Suprapubic skin (tissue), 4 donors: ENCODE measurements at regions not wholly inside any gene's neighbourhood (a gene's known extent, or its start where the extent isn't known, plus 50 kb on each side); places are given as distances from the start of the nearest gene placed in this dataset.

ENCODE experiments used
- DNase-seq, 2 donors: peaks; one replicate each; pipeline ENCODE4 v3.0.0-alpha.2; 2019; ENCODE audit warnings: low spot score in 2 of 2
- H3K27ac ChIP-seq: fragments of 200-600 bp; sonication (generic); one replicate; pipeline ENCODE4 v1.5.1; 2019
- H3K27me3 ChIP-seq: fragments of 200-600 bp; sonication (generic); one replicate; pipeline ENCODE4 v1.5.1; 2019
- H3K36me3 ChIP-seq: fragments of 200-600 bp; sonication (generic); one replicate; pipeline ENCODE4 v1.5.1; 2019
- H3K4me1 ChIP-seq: fragments of 200-600 bp; sonication (generic); one replicate; pipeline ENCODE4 v1.5.1; 2019
- H3K4me3 ChIP-seq: fragments of 200-600 bp; sonication (generic); one replicate; pipeline ENCODE4 v1.5.1; 2019; ENCODE audit warnings: mild to moderate bottlenecking
- H3K9me3 ChIP-seq: fragments of 200-600 bp; sonication (generic); one replicate; pipeline ENCODE4 v1.5.1; 2019
- CTCF ChIP-seq, 2 donors: fragments of 200-600 bp in 1 of 2; fragments of 450-650 bp in 1 of 2; sonication (generic) in 1 of 2; IDR thresholded peaks; one replicate each; pipeline ENCODE4 v1.5.1; 2016 to 2019; ENCODE audit warnings: antibody characterized with exemption in 2 of 2, mild to moderate bottlenecking in 1 of 2, moderate library complexity in 1 of 2
- EP300 ChIP-seq: sonication (generic); formaldehyde crosslinking; IDR thresholded peaks from one replicate; pipeline ENCODE4 v1.6.1; 2017; ENCODE audit warnings: antibody characterized with exemption
- POLR2A ChIP-seq, 2 donors: fragments of 450-650 bp; IDR thresholded peaks; one replicate each; pipeline ENCODE4 v1.6.1; 2017; ENCODE audit warnings: antibody characterized with exemption in 2 of 2, mild to moderate bottlenecking in 2 of 2, moderate library complexity in 2 of 2
- POLR2AphosphoS5 ChIP-seq, 3 donors: sonication (generic); formaldehyde crosslinking; IDR thresholded peaks; one replicate each; pipeline ENCODE4 v1.6.1; 2017; ENCODE audit warnings: antibody characterized with exemption in 3 of 3
- WGBS: methylation state at CpG from one replicate; pipeline ENCODE4 v1.1.5; 2018; 5-methylcytosine and 5-hydroxymethylcytosine counted together

GRCh38 chr9:135268981-135269380 is 181.5 kb downstream of the OLFM1 start:
- Histone ChIP-seq H3K36me3 (no peaks in the 10 kb centered on the region), H3K27me3 (peaks cover 76% of the 10 kb centered on the region)
- WGBS: no CpG with 5 or more reads among the region's 6 CpGs

GRCh38 chr9:135269912-135270830 is 182.7 kb downstream of the OLFM1 start:
- 72% methylated on average over 20 of the region's 20 CpGs for WGBS
- no peak overlapping the region for H3K4me3 ChIP-seq
- H3K9me3 ChIP-seq: no peaks in the 10 kb centered on the region
- TF ChIP-seq POLR2A (IDR thresholded peaks at IDR 0.05) (no peak), EP300 (no peak)
- peaks cover 72% of the 10 kb centered on the region for H3K27me3 ChIP-seq
- no peaks in the 10 kb centered on the region for H3K36me3 ChIP-seq
- H3K4me1 ChIP-seq: no peaks in the 10 kb centered on the region
- no peak for DNase-seq
- no peak overlapping the region for H3K27ac ChIP-seq

More at GRCh38 chr9:135268981-135269380, 181.5 kb downstream of the OLFM1 start:
- H3K4me1 ChIP-seq: no peaks in the 10 kb centered on the region
- no peak overlapping the region for H3K4me3 ChIP-seq
- no peaks in the 10 kb centered on the region for H3K9me3 ChIP-seq
- TF ChIP-seq EP300 (no peak), CTCF (IDR thresholded peaks at IDR 0.05) (no peak), POLR2A (IDR thresholded peaks at IDR 0.05) (no peak), POLR2AphosphoS5 (IDR thresholded peaks at IDR 0.05) (no peak)
- no peak for DNase-seq
- no peak overlapping the region for H3K27ac ChIP-seq

GRCh38 chr9:135271425-135271824 is 184.0 kb downstream of the OLFM1 start:
- H3K4me3 ChIP-seq: no peak overlapping the region
- H3K9me3 ChIP-seq: no peaks in the 10 kb centered on the region
- no peak for DNase-seq
- H3K4me1 ChIP-seq: peaks cover 5% of the 10 kb centered on the region
- WGBS: 80% methylated on average over 19 of the region's 19 CpGs
- H3K36me3 ChIP-seq: no peaks in the 10 kb centered on the region
- TF ChIP-seq EP300: no peak
- no peak for TF ChIP-seq CTCF (IDR thresholded peaks at IDR 0.05)
- TF ChIP-seq POLR2AphosphoS5 (IDR thresholded peaks at IDR 0.05): no peak
- no peak for TF ChIP-seq POLR2A (IDR thresholded peaks at IDR 0.05)
- no peak overlapping the region for H3K27ac ChIP-seq
- peaks cover 73% of the 10 kb centered on the region for H3K27me3 ChIP-seq

- WGBS: 68% methylated on average over 9 of the region's 10 CpGs
- peaks cover 70% of the 10 kb centered on the region for H3K27me3 ChIP-seq
- H3K36me3 ChIP-seq: no peaks in the 10 kb centered on the region
- H3K4me1 ChIP-seq: peaks cover 5% of the 10 kb centered on the region
- H3K9me3 ChIP-seq: no peaks in the 10 kb centered on the region
- DNase-seq: no peak
- H3K27ac ChIP-seq: no peak overlapping the region
- H3K4me3 ChIP-seq: no peak overlapping the region
- TF ChIP-seq POLR2AphosphoS5 (IDR thresholded peaks at IDR 0.05) (no peak), EP300 (no peak), CTCF (IDR thresholded peaks at IDR 0.05) (no peak), POLR2A (IDR thresholded peaks at IDR 0.05) (no peak)
These were observed 185.1 kb downstream of the OLFM1 start for GRCh38 chr9:135272608-135273007.

- no peak for DNase-seq
- no peaks in the 10 kb centered on the region for H3K36me3 ChIP-seq
- H3K9me3 ChIP-seq: no peaks in the 10 kb centered on the region
- WGBS: 55% methylated on average over 6 of the region's 7 CpGs
- H3K4me3 ChIP-seq: no peak overlapping the region
- peaks cover 5% of the 10 kb centered on the region for H3K4me1 ChIP-seq
- TF ChIP-seq POLR2AphosphoS5 (IDR thresholded peaks at IDR 0.05) (no peak), EP300 (no peak), POLR2A (IDR thresholded peaks at IDR 0.05) (no peak), CTCF (IDR thresholded peaks at IDR 0.05) (no peak)
- no peak overlapping the region for H3K27ac ChIP-seq
- peaks cover 66% of the 10 kb centered on the region for H3K27me3 ChIP-seq
These were observed 185.5 kb downstream of the OLFM1 start for GRCh38 chr9:135273008-135273407.
